GM19468 (cell line): ENCODE measurements at regions not wholly inside any gene's neighbourhood (a gene's known extent, or its start where the extent isn't known, plus 50 kb on each side); places are given as distances from the start of the nearest gene placed in this dataset.

Experiments
- ATAC-seq: cut with Tn5 transposase; IDR thresholded peaks from one replicate; pipeline ENCODE4 v1.9.1; 2021; ENCODE audit warnings: mild to moderate bottlenecking, moderate library complexity, moderate number of reproducible peaks; ENCODE audit not compliant: unreplicated experiment; ENCODE audit errors: extremely low read depth

DNA sequence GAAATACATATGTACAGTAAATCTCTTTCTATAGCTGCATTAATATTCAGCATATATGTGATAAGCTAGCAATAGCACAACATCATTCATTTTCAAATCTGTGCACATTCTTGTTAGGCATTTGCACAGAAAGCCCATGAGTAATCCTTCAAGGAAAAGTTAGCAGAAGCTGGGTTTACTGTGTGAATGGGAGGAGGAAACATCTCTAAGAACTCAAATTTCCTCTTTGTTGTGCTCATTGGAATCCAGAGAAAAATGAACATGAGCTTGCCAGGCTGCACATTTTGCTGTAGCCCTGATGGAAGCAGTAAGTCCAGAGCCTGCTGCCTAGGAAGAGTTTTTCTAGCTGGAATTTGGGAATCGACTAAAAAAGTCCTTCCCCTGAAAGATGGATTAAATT is 214.2 kb upstream of the FOXD3 start:
- ATAC-seq = no peak

GRCh38 chr1:63112155-63112900 is 210.0 kb upstream of the FOXD3 start:
- no peak for ATAC-seq

GRCh38 chr1:63115527-63115926 is 206.8 kb upstream of the FOXD3 start:
- ATAC-seq = no peak

DNA sequence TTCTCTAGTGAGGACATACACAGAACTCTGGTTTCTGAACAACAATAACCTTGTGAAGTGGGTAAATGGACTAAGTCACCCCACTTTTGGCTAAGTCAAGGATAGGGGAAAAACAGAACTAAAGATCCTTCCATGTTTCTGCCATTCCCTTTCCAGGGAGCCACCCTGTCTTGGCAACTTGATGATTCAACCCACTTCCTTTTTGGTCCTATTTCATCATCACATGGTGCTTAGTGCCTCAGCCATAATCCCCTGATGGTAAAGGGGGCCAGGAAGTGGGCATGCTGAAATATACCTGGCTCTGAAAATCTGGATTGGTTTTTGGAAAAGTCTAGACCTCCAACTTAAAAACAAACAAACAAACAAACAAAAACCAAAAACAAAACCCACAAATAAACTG is 206.4 kb upstream of the FOXD3 start:
- ATAC-seq = no peak

- no peak for ATAC-seq
Measured at GRCh38 chr1:63119575-63120155, 202.7 kb upstream of the FOXD3 start.

- ATAC-seq = no peak
Measured at GRCh38 chr1:63122079-63122478, 200.3 kb upstream of the FOXD3 start.

DNA sequence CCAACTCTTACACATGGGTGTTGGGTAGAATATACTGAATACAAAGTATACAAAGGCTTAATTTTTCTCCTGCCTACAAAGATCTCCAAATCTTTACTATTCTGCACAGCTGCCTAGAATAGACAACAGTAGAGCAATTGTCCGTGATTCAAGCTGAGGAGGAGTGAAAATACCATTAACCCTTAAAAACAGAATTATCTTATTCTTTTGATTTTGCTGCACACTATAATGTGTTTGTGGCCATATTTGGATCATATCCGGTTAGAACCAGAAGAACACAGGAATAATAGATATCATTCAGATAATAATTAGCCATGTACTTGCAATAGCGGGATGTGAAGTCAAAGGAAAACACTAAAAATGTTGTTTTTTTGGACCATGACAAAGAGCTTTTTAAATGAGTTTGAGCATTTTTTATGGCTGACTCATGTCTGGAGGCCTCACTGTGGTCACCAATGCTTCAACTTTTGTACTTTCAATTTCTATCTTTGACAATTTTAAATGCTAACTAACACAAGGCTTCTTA is 197.6 kb upstream of the FOXD3 start:
- peak; percentile 75 for ATAC-seq

DNA sequence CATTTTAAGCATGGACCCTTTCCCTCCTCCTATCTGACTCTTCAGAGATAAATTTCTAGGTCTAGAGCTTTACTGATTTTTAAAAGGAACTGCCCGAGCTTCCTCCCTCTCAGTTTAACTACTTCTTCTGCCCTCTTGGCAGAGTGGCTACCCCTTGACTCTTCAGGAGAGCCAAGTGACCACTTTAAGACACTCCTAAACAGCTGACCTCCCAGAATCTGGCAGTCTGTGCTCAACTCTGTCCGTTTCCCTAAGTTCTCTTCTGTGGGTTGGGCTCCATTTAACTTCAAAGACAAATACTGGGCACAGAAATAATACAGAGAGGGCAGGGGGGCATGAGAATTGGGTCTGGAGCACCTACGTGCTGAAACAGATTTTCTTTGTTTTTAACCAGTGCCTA is 196.3 kb upstream of the FOXD3 start:
- no peak for ATAC-seq

DNA sequence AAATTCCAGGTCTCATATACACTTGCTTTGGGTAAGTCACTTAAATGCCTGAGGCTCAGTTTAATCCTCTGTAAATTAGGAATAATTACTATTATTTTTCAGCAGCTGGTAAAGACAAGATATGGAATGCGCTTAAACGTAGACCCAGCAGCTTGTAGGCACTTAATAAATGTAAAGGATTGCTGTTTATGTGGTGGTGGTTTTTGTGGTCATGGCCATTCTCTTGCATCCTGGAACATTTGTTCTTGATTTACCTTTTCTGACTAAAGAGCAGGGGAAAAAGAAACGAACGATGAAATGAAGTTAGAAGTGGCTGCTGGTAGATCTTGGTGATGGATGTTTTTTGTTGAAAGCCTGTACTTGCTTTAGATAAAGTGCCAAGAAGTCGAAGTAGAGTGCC is 195.0 kb upstream of the FOXD3 start:
- no peak for ATAC-seq

- no peak for ATAC-seq
Measured at GRCh38 chr1:63128556-63128955, 193.8 kb upstream of the FOXD3 start.

DNA sequence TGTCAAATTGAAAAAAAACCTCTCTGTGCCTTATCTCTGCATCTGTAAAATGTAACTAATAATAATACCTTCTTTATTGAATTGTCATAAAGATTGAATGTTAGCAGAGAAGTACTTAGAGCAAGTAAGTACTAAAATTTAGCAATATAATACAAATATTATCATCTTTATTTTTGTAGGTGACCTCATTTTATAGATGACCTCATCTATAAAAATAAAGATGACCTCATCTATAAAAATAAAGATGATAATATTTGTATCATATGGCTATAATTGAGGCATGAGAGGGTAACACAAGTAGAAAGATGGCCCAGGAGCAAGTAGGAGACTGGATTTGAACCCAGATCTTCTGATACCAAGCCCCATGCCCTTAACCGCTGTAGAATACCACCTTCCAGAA is 193.2 kb upstream of the FOXD3 start:
- ATAC-seq = no peak

GRCh38 chr1:63129855-63130254 is 192.5 kb upstream of the FOXD3 start:
- ATAC-seq = no peak

- no peak for ATAC-seq
Measured at GRCh38 chr1:63134501-63135173, 187.7 kb upstream of the FOXD3 start.

DNA sequence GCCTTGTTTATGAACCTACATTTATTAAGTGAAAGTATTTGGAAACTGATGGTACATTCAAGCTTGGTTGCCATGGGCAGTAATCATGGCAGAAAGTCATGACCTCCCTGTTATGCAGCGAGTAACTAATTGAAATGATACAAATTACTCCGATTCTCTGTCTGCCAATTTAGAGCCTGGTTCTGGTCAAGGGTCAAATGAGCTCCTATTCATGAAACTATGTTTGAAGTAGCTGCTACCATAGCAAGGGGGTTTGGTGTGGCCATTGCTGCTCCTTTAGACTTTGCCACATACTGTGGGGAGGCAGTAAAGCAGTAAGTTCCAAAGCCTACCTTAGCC is 187.2 kb upstream of the FOXD3 start:
- no peak for ATAC-seq

DNA sequence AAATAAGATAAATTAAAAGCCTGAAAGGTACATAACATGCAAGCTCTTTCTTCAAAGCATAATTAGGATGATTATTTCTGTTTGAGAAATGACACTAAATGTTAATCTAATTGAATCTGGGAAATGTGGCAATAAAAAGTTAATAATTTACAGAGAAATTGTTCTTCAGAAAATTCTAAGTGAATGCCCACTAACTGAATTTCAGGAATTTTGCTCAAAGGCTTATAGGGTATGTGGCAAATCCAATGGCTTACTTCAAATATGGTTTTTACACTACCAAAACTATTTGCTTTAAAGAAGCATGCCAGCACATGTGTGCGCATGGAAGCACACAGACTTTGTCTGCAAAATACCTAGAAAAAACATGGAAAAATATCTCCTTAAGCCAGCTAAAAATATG is 186.6 kb upstream of the FOXD3 start:
- ATAC-seq = no peak

GRCh38 chr1:63142001-63142400 is 180.4 kb upstream of the FOXD3 start:
- no peak for ATAC-seq

- ATAC-seq = no peak
Measured at GRCh38 chr1:63143482-63143881, 178.9 kb upstream of the FOXD3 start.

DNA sequence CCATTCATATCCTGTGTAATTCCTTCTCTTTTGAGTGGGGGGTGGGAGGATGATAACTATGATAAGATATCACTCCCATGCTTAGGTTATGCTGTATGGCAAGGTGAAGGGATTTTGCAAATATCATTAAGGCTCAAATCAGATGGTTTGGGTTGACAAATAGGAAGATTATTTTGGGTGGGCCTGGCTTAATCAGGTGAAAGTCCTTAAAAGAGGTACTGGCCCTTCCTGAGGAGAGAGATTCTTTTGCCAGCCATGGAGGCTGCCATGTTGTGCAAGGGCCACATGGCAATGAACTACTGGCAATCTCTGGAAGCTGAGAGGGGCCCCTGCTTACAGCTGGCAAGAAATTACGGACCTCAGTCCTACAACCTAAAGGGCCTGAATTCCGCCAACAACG is 174.6 kb upstream of the FOXD3 start:
- ATAC-seq = no peak

GRCh38 chr1:63148825-63149645 is 173.3 kb upstream of the FOXD3 start:
- no peak for ATAC-seq

DNA sequence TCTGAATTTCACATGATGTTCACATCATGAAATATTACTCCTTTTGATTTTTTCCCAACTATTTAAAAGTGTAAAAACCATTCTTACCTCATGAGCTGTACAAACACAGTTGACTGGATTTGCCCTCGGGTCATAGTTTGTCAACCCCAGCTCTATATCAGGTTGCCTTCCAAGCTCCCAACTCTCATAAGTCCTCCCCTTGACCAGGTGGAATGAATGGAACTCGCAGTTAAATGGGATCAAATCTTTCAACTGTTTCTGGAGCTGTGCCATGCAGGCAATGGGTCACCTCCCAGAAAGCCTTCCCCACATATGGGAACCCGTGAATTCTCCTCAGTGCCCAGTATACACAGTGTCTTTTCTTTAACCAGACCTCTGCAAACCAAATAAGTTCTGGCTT is 169.8 kb upstream of the FOXD3 start:
- ATAC-seq = no peak

DNA sequence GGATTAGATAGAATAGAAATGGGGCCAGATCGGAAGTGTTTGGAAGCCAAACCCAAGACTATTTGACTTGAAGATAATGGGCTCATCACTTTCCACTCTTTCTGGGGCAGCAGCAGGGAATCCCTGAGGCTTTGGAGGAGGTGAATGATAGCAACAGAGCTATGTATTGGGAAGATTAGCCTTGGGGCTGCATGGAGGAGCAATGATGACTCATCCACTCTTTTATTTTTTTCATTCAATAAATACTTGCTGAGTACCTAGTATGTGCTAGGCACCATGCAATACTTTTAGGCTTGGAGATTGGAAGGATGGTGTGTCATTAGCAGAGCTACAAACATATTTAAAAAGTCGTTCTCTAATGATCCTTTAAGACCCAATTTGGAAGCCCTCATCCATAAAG is 166.9 kb upstream of the FOXD3 start:
- ATAC-seq = no peak
